Naive thymus-derived CD8-positive, alpha-beta T cell (primary cell): ENCODE measurements at regions not wholly inside any gene's neighbourhood (a gene's known extent, or its start where the extent isn't known, plus 50 kb on each side); places are given as distances from the start of the nearest gene placed in this dataset.

Experiments used
- ATAC-seq, 2 donors: fragments of 150-1000 bp; cut with Tn5 transposase in 1 of 2; sonication (Bioruptor Pico), chemical (Tn5 transposase) in 1 of 2; 1 replicate in 1 of 2; 2 replicates in 1 of 2; pipeline ENCODE4 v1.10.0; 2021; ENCODE audit warnings: mild to moderate bottlenecking in 2 of 2, moderate library complexity in 2 of 2
- POLR2A ChIA-PET: fragments of 350-600 bp; sonication (Branson Sonifier 250); formaldehyde crosslinking; loops from one replicate; lab custom pipeline; 2021; ENCODE audit warnings: antibody characterized with exemption; lab: Charles Lee
- DNase-seq, 10 donors: peaks; one replicate each; pipeline versions ENCODE4 v3.0.0 to v3.0.0-alpha.2; 2020 to 2022
- H3K27ac Mint-ChIP-seq, 10 donors: one replicate each; pipeline ENCODE4 v1.8.0; 2020 to 2022; ENCODE audit warnings: mild to moderate bottlenecking in 10 of 10, mixed read lengths in 10 of 10, moderate library complexity in 4 of 10, inconsistent platforms in 1 of 10
- H3K27me3 Mint-ChIP-seq, 5 donors: one replicate each; pipeline ENCODE4 v1.8.0; 2021 to 2022; ENCODE audit warnings: mixed read lengths in 5 of 5
- H3K36me3 Mint-ChIP-seq, 3 donors: one replicate each; pipeline ENCODE4 v1.8.0; 2020 to 2022; ENCODE audit warnings: mixed read lengths in 3 of 3, mild to moderate bottlenecking in 2 of 3, inconsistent platforms in 1 of 3
- H3K4me1 Mint-ChIP-seq, 4 donors: one replicate each; pipeline ENCODE4 v1.8.0; 2021 to 2022; ENCODE audit warnings: mixed read lengths in 4 of 4
- H3K4me3 Mint-ChIP-seq, 10 donors: one replicate each; pipeline ENCODE4 v1.8.0; 2020 to 2022; ENCODE audit warnings: mild to moderate bottlenecking in 10 of 10, mixed read lengths in 10 of 10, moderate library complexity in 6 of 10, inconsistent platforms in 1 of 10
- H3K9me3 Mint-ChIP-seq, 9 donors: one replicate each; pipeline ENCODE4 v1.8.0; 2020 to 2022; ENCODE audit warnings: mixed read lengths in 9 of 9, mild to moderate bottlenecking in 3 of 9, inconsistent platforms in 1 of 9, moderate library complexity in 1 of 9

- peak in 1 of 10 donors; percentile 7 for DNase-seq
- POLR2A ChIA-PET, result no interaction called here
These were observed 202.9 kb upstream of the HDAC4 start for GRCh38 chr2:239603411-239604356.

GRCh38 chr2:239602290-239603282 is 201.8 kb upstream of the HDAC4 start:
- POLR2A ChIA-PET, result no interaction called here
- no peaks in the 10 kb centered on the region for H3K36me3 Mint-ChIP-seq
- H3K4me1 Mint-ChIP-seq, result peaks cover 0 to 21% (median 2%) of the 10 kb centered on the region in 4 donors
- DNase-seq, result peak in 2 of 10 donors; percentile 10 to 19
- H3K27me3 Mint-ChIP-seq, result peaks cover 0 to 14% (median 3%) of the 10 kb centered on the region in 5 donors
- H3K4me3 Mint-ChIP-seq, result peak overlapping the region in 3 of 10 donors; percentile 25 to 49 (median 43)
- no peaks in the 10 kb centered on the region for H3K9me3 Mint-ChIP-seq
- no peak for ATAC-seq
- H3K27ac Mint-ChIP-seq, result peak overlapping the region in 2 of 10 donors; percentile 13 to 44

More at GRCh38 chr2:239603411-239604356, 202.9 kb upstream of the HDAC4 start:
- H3K27ac Mint-ChIP-seq, result no peak overlapping the region
- no peak overlapping the region for H3K4me3 Mint-ChIP-seq
- peaks cover 0 to 21% (median 2%) of the 10 kb centered on the region in 4 donors for H3K4me1 Mint-ChIP-seq
- no peaks in the 10 kb centered on the region for H3K9me3 Mint-ChIP-seq
- H3K27me3 Mint-ChIP-seq, result peaks cover 3 to 20% (median 3%) of the 10 kb centered on the region in 5 donors
- no peaks in the 10 kb centered on the region for H3K36me3 Mint-ChIP-seq
- ATAC-seq, result no peak

- peaks cover 0 to 21% (median 2%) of the 10 kb centered on the region in 4 donors for H3K4me1 Mint-ChIP-seq
- H3K27me3 Mint-ChIP-seq, result peaks cover 0 to 9% (median 2%) of the 10 kb centered on the region in 5 donors
- peak overlapping the region in 1 of 10 donors; percentile 44 for H3K27ac Mint-ChIP-seq
- no peaks in the 10 kb centered on the region for H3K36me3 Mint-ChIP-seq
- no peak for ATAC-seq
- DNase-seq, result peak in 1 of 10 donors; percentile 15
- H3K9me3 Mint-ChIP-seq, result no peaks in the 10 kb centered on the region
- POLR2A ChIA-PET, result no interaction called here
- H3K4me3 Mint-ChIP-seq, result peak overlapping the region in 1 of 10 donors; percentile 43
These were observed 201.1 kb upstream of the HDAC4 start for GRCh38 chr2:239601880-239602279.

DNA sequence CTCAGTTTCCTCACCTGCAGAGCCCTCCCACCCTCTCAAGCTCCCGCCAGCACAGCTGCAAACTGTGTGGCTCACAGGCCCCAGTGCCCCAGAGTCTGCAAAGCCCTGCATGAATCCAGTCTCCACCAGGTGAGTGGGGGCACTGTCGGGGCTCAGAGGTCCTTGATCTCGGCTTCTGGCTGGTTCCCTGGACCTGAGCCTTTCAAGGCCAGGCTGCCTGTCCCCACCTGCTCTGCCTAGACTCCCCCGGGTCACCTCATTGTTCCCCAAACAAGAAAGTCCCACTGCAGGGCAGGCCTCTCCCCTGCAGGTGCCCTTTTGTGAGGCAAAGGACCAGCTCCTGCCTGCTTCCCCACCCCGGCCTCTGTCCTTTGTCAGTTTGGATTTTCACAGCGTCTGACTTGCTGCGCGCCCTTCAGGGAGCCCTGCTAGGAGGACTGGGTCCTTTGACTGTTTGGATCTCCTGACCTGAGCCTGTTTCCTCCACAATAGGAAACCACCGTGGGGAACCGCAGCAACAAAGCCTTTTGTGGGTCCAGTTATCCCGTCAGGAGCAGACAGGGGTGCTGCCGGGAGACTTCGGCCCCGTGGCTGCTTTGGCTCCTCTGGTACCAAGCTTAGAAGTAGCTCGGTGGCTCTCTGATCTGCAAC is 200.5 kb upstream of the HDAC4 start:
- Mint-ChIP-seq H3K36me3 (no peaks in the 10 kb centered on the region), H3K9me3 (no peaks in the 10 kb centered on the region), H3K27ac (peak overlapping the region in 1 of 10 donors; percentile 18), H3K27me3 (peaks cover 0 to 5% (median 0%) of the 10 kb centered on the region in 5 donors), H3K4me3 (no peak overlapping the region), H3K4me1 (peaks cover 0 to 21% (median 2%) of the 10 kb centered on the region in 4 donors)
- DNase-seq (peak in 1 of 10 donors; percentile 15), ATAC-seq (no peak)
- POLR2A ChIA-PET, result no interaction called here

- ATAC-seq (no peak), DNase-seq (no peak)
- Mint-ChIP-seq H3K36me3 (no peaks in the 10 kb centered on the region), H3K4me1 (peaks cover 0 to 16% (median 2%) of the 10 kb centered on the region in 4 donors), H3K4me3 (no peak overlapping the region), H3K27ac (no peak overlapping the region), H3K27me3 (peaks cover 0 to 1% (median 0%) of the 10 kb centered on the region in 5 donors), H3K9me3 (no peaks in the 10 kb centered on the region)
- POLR2A ChIA-PET, result no interaction called here
These were observed 199.8 kb upstream of the HDAC4 start for GRCh38 chr2:239600650-239601049.

- DNase-seq (peak in 1 of 10 donors; percentile 10), ATAC-seq (no peak)
- Mint-ChIP-seq H3K27me3 (no peaks in the 10 kb centered on the region), H3K27ac (no peak overlapping the region), H3K4me3 (no peak overlapping the region), H3K4me1 (peaks cover 0 to 15% (median 2%) of the 10 kb centered on the region in 4 donors), H3K9me3 (no peaks in the 10 kb centered on the region), H3K36me3 (no peaks in the 10 kb centered on the region)
- POLR2A ChIA-PET, result no interaction called here
These were observed 199.3 kb upstream of the HDAC4 start for GRCh38 chr2:239600001-239600593.

DNA sequence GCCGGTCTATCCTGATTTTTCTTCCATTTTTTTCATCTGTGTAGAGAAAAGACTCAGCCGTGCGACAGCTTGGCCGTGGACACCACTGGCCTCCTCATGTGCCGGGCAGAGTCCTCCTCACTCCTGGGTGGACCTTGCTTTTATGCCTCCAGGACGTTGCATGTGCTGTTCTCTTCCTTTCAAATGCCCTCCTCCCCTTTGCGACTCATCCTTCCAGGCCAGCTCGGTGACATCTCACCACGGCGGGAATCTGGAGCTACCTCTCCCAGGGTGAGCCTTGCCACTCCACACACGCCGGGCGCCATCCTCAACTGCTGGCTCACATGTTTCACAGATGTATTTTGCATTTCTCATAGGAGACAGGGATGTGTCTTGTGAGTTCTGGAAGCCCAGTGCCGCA is 198.5 kb upstream of the HDAC4 start:
- Mint-ChIP-seq H3K4me3 (no peak overlapping the region), H3K4me1 (peaks cover 0 to 15% (median 2%) of the 10 kb centered on the region in 4 donors), H3K9me3 (no peaks in the 10 kb centered on the region), H3K27me3 (no peaks in the 10 kb centered on the region), H3K27ac (no peak overlapping the region), H3K36me3 (no peaks in the 10 kb centered on the region)
- no peak for DNase-seq
- POLR2A ChIA-PET, result no interaction called here
- no peak for ATAC-seq

- no peak overlapping the region for H3K27ac Mint-ChIP-seq
- no peaks in the 10 kb centered on the region for H3K9me3 Mint-ChIP-seq
These were observed 197.9 kb upstream of the HDAC4 start for GRCh38 chr2:239598732-239599090.

GRCh38 chr2:239598011-239598731 is 197.4 kb upstream of the HDAC4 start:
- DNase-seq (no peak), ATAC-seq (no peak)
- POLR2A ChIA-PET, result no interaction called here
- H3K27me3 Mint-ChIP-seq, result no peaks in the 10 kb centered on the region
- H3K36me3 Mint-ChIP-seq, result no peaks in the 10 kb centered on the region
- no peak overlapping the region for H3K27ac Mint-ChIP-seq
- H3K9me3 Mint-ChIP-seq, result no peaks in the 10 kb centered on the region
- no peak overlapping the region for H3K4me3 Mint-ChIP-seq
- peaks cover 0 to 11% (median 2%) of the 10 kb centered on the region in 4 donors for H3K4me1 Mint-ChIP-seq

More at GRCh38 chr2:239598732-239599090, 197.9 kb upstream of the HDAC4 start:
- POLR2A ChIA-PET, result no interaction called here
- peaks cover 0 to 15% (median 2%) of the 10 kb centered on the region in 4 donors for H3K4me1 Mint-ChIP-seq
- no peak overlapping the region for H3K4me3 Mint-ChIP-seq
- DNase-seq (no peak), ATAC-seq (no peak)
- no peaks in the 10 kb centered on the region for H3K27me3 Mint-ChIP-seq
- H3K36me3 Mint-ChIP-seq, result no peaks in the 10 kb centered on the region

DNA sequence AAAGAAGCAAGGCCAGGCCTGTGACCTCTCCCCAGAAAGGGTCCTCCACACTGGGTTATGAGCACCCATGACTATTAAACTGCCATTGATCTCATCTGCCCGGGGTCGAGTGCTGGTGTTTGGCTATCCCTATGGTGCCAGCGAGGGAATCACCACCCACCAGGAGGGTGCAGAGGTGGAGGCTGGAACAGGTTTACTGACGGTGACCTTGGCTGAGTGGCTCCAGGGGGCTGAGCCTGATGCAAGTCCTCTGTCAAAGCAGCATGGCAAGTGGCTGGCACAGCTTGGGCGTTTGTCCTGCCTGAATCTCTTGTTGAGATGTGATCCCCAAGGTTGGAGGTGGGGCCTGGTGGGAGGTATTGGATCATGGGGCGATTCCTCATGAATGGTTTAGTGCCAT is 196.4 kb upstream of the HDAC4 start:
- Mint-ChIP-seq H3K27ac (no peak overlapping the region), H3K36me3 (no peaks in the 10 kb centered on the region), H3K4me3 (no peak overlapping the region), H3K27me3 (no peaks in the 10 kb centered on the region), H3K9me3 (peaks cover 0 to 5% (median 0%) of the 10 kb centered on the region in 9 donors), H3K4me1 (peaks cover 0 to 6% (median under 1%) of the 10 kb centered on the region in 4 donors)
- ATAC-seq (no peak), DNase-seq (peak in 1 of 10 donors; percentile 11)
- POLR2A ChIA-PET, result no interaction called here

GRCh38 chr2:239596792-239597191 is 196.0 kb upstream of the HDAC4 start:
- no peaks in the 10 kb centered on the region for H3K27me3 Mint-ChIP-seq
- H3K36me3 Mint-ChIP-seq, result no peaks in the 10 kb centered on the region
- POLR2A ChIA-PET, result no interaction called here
- DNase-seq (no peak), ATAC-seq (no peak)
- no peak overlapping the region for H3K4me3 Mint-ChIP-seq
- H3K9me3 Mint-ChIP-seq, result peaks cover 0 to 9% (median 0%) of the 10 kb centered on the region in 9 donors
- H3K4me1 Mint-ChIP-seq, result peaks cover 0 to 2% (median 0%) of the 10 kb centered on the region in 4 donors
- no peak overlapping the region for H3K27ac Mint-ChIP-seq
